Fibroblast of skin of scalp (primary cell): ENCODE measurements at regions not wholly inside any gene's neighbourhood (a gene's known extent, or its start where the extent isn't known, plus 50 kb on each side); places are given as distances from the start of the nearest gene placed in this dataset.
"Not testable (repeated sequence)": the region's sequence is repeated elsewhere in the genome, so short reads cannot be mapped to it uniquely, and the experiment has no call there.

Experiments used
- DNase-seq: peaks from one replicate; pipeline ENCODE4 v3.0.0-alpha.2; 2013

DNA sequence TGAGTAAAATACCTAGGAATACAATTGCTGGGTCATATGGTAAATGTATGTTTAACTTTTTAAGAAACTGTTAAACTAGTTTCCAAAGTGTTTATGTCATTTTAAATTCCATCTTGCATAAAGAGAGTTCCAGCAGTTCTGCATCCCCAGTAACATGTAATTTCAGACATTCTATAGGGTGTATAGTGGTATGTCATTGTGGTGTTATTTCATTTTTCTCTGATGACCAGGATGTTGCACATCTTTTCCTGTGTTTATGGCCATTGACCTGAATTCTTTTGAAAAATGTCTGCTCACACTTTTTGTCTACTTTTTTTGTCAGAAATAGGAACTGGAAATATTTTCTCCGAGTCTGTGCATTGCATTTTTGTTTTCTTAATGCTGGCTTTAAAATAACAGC, 128.9 kb downstream of the TMEM200A start:
- DNase-seq: peak; percentile 85

DNA sequence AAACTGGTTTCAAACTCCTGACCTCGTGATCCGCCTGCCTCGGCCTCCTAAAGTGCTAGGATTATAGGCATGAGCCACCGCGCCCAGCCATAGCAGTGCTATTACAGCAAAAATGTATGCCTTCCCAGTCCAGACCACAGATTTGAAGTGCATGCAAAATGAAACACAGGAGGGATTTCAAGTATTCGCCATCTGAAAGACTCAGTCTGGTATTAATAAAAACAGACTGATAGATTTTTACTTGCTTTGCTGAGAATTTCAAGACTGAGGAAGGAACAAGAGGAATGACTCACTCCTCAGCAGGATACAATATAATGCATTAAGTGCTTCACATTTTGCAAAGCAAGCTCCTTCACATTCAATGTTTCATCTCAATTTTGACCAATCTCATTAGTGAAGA, 134.9 kb downstream of the TMEM200A start:
- peak; percentile 98 for DNase-seq

GRCh38 chr6:130503146-130503545, 137.3 kb downstream of the TMEM200A start:
- peak; percentile 78 for DNase-seq

GRCh38 chr6:130505808-130506598, 140.2 kb downstream of the TMEM200A start:
- DNase-seq: no peak

DNA sequence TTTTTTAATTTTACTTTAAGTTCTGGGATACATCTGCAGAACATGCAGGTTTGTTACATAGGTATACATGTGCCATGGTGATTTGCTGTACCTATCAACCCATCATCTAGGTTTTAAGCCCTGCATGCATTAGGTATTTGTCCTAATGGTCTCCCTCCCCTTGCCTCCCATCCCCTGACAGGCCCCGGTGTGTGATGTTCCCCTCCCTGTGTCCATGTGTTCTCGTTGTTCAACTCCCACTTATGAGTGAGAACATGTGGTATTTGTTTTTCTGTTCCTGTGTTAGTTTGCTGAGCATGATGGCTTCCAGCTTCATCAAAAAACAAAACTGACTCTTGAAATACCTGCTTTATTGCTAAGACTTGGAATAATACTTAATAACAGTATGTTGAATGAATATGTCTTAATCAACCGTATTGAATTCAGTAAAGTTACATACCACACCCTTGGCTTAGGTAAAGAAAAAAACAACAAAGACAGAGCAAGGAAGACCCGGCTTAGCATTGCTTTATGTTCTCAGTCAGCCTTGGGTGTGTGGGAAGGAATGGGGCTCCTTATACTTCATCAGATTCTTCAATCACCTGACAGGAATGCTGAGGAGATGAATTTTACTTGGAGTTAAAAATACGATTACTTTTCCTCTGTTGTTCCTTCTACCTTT, 141.3 kb downstream of the TMEM200A start:
- DNase-seq: not testable (repeated sequence)

- no peak for DNase-seq
Measured at GRCh38 chr6:130507666-130508028, 141.8 kb downstream of the TMEM200A start.

DNA sequence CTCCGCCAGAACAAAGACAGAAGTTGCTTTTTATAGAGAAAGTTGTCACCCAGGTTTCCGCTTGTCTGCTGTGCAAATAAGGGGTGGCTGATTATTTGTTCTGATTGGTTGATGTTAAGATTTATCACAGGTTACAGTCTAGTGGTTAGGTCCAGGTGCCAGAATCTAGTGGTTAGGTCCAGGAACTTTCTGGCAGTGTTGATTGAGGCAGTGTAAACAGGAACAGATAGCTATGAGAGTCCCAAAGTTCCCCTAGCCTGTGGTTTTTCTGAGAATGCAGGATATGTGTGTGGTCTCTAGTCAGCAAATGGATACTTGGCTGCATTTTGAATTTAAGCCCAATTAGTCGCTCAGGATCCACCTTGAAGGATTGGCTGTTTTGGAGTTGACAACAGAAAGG, 148.0 kb downstream of the TMEM200A start:
- peak; percentile 71 for DNase-seq

DNA sequence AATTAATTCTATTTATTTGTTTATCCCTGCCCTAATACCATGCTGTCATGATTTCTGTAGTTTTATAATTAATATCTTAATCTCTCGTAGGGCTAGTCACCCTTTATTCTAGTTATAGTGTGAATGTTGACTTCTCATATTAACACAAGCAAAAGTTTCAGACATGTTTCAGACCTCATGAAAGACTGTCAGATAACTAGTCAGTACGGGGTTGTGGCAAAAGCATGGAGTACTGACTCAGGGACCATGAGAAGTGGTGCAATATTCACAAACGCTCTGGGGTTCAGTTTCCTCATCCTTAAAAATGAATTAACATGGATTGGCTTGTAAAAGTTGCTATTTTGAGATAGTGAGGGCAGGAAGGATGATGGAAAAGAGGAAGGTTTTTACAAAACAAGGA, 148.9 kb downstream of the TMEM200A start:
- DNase-seq: no peak

DNA sequence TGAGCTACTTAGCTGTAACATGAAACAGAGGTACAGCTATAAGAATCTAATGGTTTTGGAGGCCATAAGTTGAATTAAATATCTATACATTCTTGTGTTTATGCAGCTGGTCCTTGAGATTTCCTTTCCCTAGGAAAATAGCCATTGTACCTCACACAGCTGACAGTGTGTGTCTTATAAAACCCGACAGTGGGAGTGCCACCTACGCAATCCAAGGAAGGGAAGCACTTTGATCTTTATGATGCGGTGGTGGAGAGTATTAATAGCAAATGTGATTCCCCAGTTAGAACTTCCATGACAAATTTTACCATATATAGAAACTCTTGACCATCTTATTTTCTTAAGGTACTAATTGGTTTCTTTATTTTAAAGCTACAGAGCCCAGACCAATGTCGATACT, 149.5 kb downstream of the TMEM200A start:
- no peak for DNase-seq

DNA sequence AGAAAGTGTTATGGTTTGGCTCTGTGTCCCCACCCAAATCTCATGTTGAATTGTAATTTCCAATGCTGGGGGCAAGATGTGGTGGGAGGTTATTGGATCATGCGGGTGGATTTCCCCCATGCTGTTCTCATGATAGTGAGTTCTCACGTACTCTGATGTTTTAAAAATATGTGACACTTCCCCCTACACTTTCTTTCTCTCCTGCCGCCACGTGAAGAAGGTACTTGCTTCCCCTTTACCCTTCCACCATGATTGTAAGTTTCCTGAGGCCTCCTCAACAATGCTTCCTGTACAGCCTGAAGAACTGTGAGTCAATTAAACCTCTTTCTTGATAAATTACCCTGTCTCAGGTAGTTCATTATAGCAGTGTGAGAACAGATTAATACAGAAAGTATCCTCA, 150.8 kb downstream of the TMEM200A start:
- DNase-seq: no peak

GRCh38 chr6:130517444-130517931, 151.7 kb downstream of the TMEM200A start:
- no peak for DNase-seq

DNA sequence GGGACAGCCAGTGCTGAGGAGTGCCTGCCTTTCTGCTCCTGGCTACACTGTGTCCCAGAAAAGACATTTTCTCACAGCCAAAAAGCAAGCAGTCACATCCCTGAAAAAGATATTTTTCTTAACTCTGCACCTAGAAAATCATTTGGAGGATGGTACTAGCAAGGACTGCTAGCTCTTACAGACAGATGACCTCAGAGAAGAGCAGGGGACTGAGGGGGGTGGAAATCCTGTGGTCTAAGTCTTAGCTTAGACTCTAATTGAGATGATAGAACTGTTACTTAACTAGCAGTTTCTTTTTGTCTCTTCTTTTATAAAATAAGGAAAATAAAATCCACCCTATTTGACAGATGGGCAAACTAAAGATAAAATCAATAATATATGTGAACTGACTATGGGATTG, 152.8 kb downstream of the TMEM200A start:
- DNase-seq: peak; percentile 18

GRCh38 chr6:130520221-130520620, 154.4 kb downstream of the TMEM200A start:
- no peak for DNase-seq

- DNase-seq: no peak
Measured at GRCh38 chr6:130520801-130521200, 155.0 kb downstream of the TMEM200A start.

DNA sequence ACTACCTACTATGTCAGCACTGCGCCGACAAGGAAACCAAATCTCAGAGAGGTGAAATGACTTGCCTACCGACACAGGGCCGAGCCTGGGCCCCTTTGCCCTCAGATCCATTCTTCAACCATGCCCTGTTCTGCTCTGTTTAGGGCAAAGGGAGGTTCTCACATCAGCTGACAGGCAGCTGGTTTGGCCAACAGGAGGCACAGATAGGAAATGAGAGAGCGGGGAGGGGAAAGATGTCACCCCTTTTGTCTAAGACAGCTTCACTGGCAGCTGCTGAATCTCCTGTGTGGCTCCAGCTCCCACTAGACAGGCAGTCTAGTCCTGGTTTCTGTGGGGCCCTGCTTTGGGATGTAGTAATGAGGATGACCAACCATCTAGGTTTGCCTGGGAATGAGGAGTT, 158.7 kb downstream of the TMEM200A start:
- DNase-seq: no peak

DNA sequence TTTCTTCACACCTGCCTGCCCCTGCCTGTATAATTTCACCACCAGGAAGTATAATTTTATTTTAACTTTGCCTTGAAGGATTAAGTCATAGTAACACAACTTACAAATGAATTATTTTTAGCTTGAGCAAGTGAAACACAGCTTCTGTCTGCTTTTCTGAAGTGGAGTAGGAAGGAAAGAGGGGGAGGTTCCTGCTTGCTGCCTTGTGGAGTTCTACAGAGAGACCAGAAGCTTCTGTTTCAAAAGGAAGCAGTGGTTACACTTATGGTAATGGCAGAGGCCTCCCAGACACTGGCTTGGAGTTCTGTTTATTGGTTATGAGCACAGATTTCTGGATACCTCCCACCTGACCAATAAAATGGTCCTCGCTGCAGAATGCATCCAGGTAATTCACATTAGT, 159.6 kb downstream of the TMEM200A start:
- DNase-seq: no peak

DNA sequence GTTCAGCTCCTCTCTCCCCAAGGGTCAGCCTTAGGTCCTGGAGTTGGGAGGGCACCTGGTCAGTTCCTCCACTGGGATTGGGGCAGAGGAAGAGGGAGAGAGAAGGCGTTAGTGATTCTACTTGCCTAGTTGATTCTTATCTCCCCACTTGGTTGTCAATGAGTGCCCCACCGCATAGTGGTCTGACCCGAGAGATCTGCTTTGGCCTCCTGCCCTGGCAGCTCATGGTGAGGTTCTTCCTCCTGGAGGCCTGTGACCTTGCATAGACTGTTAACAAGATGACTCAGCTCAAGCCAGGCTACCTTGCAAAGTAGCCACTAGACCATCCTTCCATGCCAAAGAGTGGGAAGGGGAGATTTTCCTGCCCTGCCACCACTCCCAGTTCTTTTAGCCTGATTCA, 160.6 kb downstream of the TMEM200A start:
- DNase-seq: no peak

GRCh38 chr6:130527173-130527572, 161.4 kb downstream of the TMEM200A start:
- DNase-seq: no peak

DNA sequence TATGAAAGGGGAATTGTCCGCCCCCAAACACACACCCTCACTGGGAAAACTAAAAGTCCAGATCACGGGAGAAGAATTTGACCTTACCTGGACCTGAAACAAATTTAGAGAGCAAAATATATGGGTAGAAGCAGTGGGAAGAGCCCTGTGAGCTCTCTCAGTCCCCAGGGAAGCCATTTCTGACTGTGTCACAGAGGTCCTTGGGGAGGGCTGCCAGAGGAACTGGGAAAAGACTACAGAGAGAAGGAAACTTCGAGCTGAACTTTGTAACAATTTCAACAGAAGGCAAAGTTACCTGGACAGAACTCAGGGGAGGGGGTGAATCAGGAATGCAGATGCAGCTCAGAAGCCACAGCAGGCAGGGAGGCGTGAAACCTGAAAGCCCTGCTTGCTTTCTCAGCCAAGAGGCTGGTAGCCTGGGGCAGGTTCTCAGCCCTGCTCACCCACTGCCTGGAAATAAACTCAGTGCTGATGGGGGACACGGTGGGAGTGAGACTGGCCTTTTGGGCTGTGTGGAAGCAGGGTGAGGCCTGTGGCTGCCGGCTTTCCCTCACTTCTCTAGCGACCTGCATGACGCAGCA, 163.8 kb downstream of the TMEM200A start:
- DNase-seq: no peak

DNA sequence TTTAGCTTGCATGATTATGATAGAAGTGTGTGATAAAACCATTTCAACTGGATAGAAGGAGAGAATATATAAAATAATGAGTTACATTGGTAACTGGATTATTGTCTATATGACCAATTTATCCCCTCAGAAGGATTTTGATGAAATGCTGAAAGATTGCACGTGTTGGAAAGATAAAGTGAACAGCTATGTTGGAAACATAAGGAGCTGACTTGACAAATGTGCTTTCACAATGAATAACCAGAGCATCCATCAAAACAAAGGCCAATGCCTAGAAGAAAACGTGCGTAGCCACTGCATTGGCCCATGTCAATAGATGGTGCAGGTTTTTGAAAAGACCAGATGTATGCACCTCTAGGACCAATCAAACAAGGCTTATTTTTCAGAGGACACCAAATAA, 168.8 kb downstream of the TMEM200A start:
- no peak for DNase-seq

DNA sequence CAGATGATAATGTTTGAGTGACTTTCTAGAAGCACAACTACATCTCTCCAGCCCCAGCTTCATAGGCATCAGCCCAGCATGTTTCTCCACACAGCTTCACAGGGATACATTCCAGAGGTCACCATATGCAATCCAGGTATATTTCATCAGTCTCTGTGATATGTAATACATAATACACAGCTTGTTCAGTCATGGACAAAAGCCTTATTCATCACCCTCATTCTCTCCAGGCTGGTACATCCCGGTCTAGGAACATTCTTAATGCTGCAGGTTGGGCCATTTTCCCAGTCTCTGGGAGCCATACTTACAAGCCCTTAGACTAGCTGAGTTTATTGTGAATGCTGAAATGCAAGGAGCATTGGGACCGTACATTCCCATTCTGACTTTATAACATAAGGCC, 169.4 kb downstream of the TMEM200A start:
- DNase-seq: no peak

- DNase-seq: no peak
Measured at GRCh38 chr6:130537447-130537846, 171.6 kb downstream of the TMEM200A start.

DNA sequence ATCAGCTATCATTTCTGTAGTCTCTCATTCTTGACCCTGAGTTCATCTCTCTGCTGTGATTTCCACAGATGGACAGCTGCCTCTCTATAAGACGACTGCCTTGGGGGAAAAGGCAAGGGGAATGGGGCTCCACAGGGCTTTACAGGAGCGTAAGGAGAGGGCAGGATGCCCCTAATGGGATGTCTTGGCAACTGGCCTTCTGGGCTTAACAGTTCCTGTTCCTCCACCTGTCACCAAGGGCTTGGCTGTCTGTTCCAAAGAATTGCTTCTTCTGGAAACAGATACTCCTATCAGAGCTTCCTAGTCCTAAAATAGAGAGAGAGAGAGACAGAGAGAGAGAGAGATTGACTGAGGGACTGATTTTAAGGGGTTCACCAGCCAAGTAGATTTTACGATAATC, 181.9 kb downstream of the TMEM200A start:
- no peak for DNase-seq
